ENCODE measurements at regions not wholly inside any gene's neighbourhood (a gene's known extent, or its start where the extent isn't known, plus 50 kb on each side); places are given as distances from the start of the nearest gene placed in this dataset.

- TF ChIP-seq, protein P1, sequence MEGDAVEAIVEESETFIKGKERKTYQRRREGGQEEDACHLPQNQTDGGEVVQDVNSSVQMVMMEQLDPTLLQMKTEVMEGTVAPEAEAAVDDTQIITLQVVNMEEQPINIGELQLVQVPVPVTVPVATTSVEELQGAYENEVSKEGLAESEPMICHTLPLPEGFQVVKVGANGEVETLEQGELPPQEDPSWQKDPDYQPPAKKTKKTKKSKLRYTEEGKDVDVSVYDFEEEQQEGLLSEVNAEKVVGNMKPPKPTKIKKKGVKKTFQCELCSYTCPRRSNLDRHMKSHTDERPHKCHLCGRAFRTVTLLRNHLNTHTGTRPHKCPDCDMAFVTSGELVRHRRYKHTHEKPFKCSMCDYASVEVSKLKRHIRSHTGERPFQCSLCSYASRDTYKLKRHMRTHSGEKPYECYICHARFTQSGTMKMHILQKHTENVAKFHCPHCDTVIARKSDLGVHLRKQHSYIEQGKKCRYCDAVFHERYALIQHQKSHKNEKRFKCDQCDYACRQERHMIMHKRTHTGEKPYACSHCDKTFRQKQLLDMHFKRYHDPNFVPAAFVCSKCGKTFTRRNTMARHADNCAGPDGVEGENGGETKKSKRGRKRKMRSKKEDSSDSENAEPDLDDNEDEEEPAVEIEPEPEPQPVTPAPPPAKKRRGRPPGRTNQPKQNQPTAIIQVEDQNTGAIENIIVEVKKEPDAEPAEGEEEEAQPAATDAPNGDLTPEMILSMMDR (IDR thresholded peaks at IDR 0.05; ENCODE audit: borderline replicate concordance, control extremely low read depth, extremely low read depth, insufficient read depth, missing control alignments), result no peak
- no peak for DNase-seq (ENCODE audit: low spot score)
- in situ Hi-C loops (cut with MboI; ENCODE audit: low sequenced_read_pairs, unreplicated experiment), result no loop called here
Observed at GRCh38 chr2:120854014-120854620, 118.4 kb downstream of the GLI2 start.

- in situ Hi-C loops (cut with MboI; ENCODE audit: low sequenced_read_pairs, unreplicated experiment), result no loop called here
- TF ChIP-seq, protein P1 (IDR thresholded peaks at IDR 0.05; ENCODE audit: borderline replicate concordance, control extremely low read depth, extremely low read depth, insufficient read depth, missing control alignments), result no peak
- no peak for DNase-seq (ENCODE audit: low spot score)
Observed at GRCh38 chr2:120854766-120855530, 119.3 kb downstream of the GLI2 start.

GRCh38 chr2:120855855-120856405 is 120.3 kb downstream of the GLI2 start:
- in situ Hi-C loops (cut with MboI; ENCODE audit: low sequenced_read_pairs, unreplicated experiment), result no loop called here
- DNase-seq (ENCODE audit: low spot score), result no peak
- TF ChIP-seq, protein P1 (IDR thresholded peaks at IDR 0.05; ENCODE audit: borderline replicate concordance, control extremely low read depth, extremely low read depth, insufficient read depth, missing control alignments), result no peak

GRCh38 chr2:120856421-120856862 is 120.8 kb downstream of the GLI2 start:
- TF ChIP-seq, protein P1 (IDR thresholded peaks at IDR 0.05; ENCODE audit: borderline replicate concordance, control extremely low read depth, extremely low read depth, insufficient read depth, missing control alignments), result no peak
- in situ Hi-C loops (cut with MboI; ENCODE audit: low sequenced_read_pairs, unreplicated experiment), result no loop called here
- no peak for DNase-seq (ENCODE audit: low spot score)

DNA sequence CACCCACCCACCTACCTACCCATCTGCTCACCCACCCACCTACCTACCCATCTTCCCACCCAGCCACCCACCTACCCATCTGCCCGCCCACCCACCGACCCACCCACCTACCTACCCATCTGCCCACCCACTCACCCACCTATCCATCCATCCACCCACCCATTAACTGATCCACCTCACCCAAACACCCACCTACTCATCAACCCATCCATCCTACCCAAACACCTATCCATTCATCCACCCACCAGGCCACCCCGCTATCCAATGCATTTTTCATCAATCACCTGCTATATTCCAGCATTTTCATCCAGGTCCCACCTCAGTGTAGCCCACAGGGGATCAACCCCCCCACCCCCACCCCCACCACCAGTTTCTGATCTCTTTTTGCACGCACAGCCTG is 121.8 kb downstream of the GLI2 start:
- DNase-seq (ENCODE audit: low spot score), result no peak
- in situ Hi-C loops (cut with MboI; ENCODE audit: low sequenced_read_pairs, unreplicated experiment), result no loop called here
- TF ChIP-seq, protein P1 (IDR thresholded peaks at IDR 0.05; ENCODE audit: borderline replicate concordance, control extremely low read depth, extremely low read depth, insufficient read depth, missing control alignments), result no peak

DNA sequence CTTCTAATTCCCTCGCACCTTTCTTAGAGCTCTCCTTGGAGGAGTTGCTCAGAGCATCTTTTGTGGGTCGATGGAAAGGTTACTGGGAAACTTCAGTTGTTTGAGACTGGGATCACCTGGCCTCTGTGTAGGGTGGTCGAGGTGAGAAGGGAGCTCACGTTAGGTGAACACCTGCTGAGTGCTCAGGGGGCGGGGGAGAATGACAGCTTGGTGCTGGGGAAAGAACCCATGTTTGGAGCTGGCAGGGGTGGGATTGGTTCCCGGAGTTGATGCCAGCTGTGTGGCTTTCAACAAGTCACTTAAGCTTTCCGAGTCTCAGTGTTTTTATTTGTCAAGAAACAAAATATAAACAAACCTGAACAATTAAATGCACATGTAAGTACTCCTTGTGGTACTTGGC is 122.3 kb downstream of the GLI2 start:
- no peak for DNase-seq (ENCODE audit: low spot score)
- in situ Hi-C loops (cut with MboI; ENCODE audit: low sequenced_read_pairs, unreplicated experiment), result no loop called here
- TF ChIP-seq, protein P1 (IDR thresholded peaks at IDR 0.05; ENCODE audit: borderline replicate concordance, control extremely low read depth, extremely low read depth, insufficient read depth, missing control alignments), result no peak
